ENCODE measurements at regions not wholly inside any gene's neighbourhood (a gene's known extent, or its start where the extent isn't known, plus 50 kb on each side); places are given as distances from the start of the nearest gene placed in this dataset.

DNA sequence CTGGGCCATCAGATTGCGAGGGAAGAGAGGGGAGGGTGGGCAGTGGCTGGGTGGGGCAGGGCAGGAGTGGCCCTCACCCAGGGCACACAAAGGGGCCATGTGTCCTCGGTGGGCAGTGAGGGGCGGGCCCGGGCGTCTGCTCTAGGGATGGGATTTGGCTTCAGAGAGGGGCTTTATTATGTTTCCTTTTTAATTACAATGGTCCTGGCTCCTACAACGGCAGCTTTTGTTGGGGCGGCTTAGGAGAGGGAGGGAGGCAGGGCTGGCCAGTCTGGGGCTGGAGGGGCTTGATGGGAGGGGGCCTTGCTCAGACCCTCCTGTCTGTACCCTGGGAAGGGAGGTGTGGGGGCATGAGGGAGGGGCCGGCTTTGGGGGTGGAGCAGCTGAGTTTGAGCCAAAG lies 102.8 kb upstream of the WNT4 start:
- no peak for DNase-seq (ENCODE audit: low spot score)

DNA sequence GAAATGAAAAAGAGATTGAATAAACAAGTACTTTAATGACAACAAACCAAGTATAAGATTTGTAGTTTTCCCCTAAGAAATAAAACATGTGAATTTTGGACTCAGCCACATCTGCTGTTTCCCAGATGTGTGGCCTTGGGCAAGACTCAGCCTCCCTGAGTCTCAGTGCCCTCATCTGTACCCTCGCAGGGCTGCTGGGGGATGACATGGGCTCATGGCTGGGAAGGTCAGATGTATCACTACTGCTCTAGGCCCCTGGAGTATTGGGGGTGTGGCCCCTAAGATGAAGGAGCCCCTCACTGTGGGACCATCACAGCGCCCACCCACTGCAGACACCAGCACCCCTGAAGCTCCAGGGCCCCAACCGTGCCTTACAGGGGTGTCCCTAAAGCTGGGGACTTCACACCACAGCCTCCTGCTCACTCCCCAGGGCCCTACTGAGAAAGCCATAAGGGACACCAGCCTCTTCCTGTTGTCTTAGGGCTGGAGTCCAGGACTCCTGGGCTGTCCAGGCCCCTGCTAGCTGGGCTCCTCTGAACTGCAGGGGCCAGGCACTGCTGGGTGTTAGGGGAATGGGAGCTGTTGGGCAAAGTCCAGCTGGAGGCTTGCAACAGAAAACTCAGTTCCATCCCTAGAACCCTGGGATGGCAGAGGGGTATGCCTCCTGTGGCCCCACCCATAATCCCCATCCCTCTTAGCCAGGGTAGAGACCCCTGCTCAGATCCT lies 104.0 kb upstream of the WNT4 start:
- no peak for DNase-seq (ENCODE audit: low spot score)

DNA sequence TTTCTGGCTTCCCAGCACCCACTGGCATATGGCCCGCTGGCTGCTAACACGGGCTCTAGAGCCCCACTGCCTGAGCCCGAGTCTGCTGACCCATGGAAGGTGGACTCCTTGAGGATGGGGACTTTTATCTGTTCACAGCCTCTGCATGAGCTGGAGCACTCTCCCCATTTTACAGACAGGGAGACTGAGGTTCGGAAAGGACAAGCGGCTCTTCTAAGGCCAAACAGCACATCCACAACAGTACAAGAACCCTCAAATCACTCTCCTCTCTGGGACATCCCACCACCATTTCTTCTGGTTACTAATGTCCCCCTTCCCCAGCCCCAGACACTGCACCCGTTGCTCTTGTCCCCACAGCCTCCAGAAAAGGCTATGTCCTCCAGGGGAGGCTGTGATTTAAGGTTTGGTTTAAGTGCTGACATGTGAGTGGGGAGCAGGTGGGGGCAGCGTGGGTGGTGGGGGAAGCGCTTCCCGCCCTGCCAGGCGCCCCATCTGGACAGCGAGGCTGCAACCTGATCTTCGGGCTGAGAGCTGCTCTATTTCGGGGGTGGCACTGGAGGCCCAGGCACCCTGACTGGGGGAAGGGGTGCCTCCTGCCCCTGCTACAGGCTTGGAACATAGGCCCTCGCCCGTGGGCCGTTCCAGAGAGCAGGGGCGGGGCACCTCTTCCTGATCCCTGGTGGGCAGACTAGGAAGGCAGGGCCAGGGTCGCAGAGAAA lies 104.8 kb upstream of the WNT4 start:
- no peak for DNase-seq (ENCODE audit: low spot score)

DNA sequence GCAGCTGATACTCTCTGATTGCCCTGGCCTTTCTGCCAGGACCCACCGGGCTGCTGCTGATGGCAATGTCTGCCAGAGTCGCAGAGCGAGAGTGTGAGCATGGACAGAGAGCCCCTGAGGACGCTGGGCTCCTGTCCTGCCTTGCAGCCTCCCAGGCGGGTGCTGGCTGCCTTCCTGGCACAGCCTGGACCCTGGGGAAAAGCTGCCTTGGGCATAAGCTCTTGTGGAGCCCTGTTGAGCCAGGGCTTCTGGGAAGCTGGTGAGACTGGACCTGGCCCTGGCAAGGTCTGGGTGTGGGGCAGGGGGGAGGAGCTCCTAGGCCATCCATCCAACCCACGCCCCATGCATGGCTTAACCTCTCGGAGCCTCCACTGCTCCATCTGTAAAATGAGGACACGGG lies 105.8 kb upstream of the WNT4 start:
- no peak for DNase-seq (ENCODE audit: low spot score)

DNA sequence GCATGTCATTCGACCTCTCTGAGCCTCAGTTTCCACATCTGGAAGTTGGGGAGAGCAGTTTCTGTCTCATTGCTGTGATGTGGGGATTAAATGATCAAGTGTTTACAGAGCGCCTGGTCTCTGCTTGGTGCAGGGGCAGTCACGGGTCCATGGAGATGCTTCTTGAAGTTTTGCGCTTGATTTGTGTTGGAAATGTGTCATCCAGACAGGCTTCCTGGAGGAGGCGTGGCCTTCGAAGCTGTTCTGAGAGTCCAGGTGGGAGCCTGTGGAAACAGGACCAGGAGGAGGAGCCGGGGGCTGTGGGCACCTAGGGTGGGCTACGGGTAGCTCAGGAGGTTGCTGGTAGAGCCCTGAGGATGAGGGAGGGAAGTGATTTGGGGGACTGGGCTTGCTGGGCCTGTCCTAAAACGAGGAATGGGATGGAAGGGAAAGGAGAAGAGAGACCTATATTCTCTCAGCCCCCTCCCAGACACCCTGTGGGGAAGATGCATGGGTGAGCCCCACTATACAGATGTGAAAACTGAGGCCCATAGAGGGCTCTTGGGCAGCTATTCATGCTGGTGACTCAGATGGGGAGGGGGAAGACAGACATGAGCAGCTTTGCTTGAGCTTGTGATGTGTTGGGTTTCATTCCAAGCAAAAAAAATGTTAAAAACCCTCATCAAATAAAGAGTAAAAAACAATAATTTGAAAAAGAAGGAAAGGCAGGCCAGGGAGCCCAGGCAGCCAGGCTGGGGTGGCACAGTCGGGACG lies 107.2 kb upstream of the WNT4 start:
- no peak for DNase-seq (ENCODE audit: low spot score)

DNA sequence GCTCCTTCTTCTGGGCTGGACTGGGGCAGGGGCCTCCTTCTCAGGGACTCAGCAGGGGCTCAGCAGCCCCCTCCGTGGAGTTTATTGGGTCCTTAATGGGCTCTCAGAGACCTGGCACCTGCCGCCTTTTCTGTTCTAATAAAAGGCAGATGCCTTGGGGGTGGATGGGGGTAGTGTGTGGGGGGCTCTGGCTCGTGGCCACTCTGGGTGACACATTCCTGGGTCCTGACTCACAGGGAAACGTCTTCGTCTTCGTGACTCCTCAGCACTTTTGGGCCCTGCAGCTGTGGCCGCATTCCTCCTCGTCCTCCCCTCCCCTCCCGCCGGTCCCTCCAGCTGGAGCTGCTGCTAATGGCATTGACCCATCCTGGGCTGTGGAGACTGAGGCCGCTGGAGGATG lies 107.8 kb upstream of the WNT4 start:
- DNase-seq (ENCODE audit: low spot score): no peak

DNA sequence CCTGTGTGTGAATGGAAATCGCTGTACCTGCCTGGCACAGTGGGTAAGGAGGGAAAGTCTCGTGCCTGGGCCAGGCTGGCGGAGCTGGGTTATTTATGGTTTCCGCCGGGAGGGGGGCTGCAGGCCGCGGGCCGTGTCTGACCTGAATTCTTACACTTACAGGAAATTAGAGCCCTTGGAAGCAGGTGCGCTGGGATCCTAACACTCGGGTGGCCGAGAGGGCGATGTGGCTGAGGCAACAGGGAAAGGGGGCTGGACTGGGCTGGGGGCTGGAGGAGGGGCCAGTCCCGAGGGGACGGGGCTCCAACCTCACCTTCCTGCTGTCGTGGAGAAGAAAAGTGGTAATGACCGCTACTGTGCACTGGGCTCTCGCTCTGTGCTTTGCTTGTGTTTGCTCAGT lies 109.4 kb upstream of the WNT4 start:
- DNase-seq (ENCODE audit: low spot score): no peak

DNA sequence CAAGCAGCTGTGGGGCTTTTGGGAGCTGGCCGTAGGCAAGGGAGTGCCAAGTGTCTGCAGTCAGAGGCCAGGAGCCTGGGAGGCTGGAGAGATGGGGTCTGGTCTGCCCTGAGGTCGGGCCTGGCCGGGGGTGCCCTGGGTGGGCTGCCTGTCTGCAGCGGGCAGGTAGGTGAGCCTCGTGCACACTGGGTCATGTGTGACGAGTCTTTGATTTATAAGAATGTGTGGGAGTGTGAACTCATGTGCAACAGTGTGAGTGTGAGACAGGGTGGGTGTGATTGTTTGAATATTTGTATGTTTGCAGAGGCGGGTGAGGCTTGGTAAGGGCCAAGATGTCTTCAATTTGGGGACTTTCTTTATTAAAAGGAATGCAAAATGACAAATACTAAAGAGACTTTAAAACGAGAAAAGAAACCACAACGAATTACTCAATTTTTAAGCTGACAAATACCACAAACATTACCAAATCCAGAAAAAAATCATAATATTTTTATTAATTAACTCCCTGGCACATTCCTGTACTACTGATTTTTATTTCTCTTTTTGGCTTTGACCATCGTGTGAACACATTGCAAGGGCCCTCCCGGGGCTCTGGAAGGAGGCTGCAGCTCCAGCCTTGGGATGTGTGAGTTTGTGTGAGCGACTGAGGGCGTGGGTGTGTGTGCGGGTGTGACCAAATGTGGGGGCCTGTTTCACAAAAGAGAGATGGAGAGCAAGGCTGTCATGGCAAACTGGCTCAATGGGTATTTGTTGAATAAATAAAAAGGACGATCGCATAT lies 110.3 kb upstream of the WNT4 start:
- no peak for DNase-seq (ENCODE audit: low spot score)

DNA sequence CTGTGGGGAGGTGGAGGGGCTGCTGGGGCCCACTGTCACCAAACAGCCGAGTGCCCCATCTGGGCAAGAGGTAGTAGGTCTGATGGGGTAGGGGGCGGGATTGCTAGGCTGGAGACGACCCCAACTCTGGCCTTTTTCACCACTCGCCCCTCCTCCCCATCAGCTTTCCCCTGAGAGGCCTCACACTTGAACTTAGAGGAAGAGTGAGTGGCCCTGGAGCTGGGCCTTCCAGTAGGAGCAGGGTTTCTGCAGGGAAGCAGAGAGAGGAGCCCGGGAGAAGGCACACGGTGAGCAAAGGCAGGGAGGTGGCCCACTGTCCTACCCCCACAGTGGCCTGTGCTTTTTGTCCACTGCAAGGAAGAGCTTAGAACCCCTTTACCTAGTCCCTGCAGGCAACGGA lies 111.9 kb upstream of the WNT4 start:
- no peak for DNase-seq (ENCODE audit: low spot score)

DNA sequence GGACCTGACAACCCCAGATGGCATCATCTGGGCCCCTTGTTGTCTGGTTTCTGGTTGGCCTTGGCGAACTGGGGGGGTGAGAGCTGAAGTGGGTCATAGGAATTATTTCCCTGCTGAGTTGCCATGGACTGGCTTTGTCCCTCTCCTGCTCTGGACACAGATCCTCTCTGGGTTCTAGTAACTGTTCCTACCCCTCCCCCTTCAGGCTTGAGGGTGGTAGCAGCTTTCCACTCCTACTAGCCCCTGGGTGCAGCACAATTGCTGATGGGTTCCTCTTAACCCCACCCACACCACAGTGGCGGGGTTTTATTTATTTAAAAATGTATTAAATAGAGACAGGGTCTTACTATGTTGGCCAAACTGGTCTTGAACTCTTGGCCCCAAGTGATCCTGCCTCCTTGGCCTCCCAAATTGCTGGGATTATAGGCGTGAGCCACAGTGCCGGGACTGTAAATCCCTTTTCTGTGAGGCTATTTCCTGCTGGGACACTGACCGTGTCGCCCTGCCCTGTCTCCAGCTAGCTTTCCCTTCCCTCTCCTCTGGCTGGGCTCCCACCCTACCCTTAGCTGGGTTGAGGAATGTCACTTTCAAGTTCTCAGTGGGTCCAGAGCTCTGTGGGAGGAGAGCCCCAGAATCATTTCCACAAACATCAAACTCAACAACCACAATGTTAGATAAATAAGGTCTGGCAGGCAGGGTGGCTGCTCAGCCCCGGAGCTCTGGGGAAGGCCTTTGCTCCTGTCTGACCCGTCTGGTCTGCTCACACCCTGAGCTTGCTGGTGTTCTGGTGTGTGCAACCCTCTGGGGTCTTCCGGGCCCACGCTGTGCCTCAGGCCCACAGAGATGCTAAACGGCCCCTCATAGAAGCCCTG lies 112.7 kb upstream of the WNT4 start:
- no peak for DNase-seq (ENCODE audit: low spot score)

DNA sequence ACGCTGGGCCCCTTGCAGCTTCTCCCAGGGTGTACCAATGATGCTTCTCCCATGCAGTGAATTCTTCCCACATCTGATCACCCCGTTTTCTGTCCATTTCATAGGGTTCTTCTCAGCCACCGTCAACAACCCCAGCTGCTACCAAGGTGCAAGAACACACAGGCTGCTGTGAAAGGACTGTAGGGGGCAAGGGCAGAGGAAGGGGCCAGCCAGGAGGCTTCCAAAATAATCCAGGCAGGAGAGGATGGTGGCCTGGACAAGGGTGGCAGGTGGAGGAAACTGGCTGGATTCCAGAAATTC lies 113.3 kb upstream of the WNT4 start:
- DNase-seq (ENCODE audit: low spot score): no peak

DNA sequence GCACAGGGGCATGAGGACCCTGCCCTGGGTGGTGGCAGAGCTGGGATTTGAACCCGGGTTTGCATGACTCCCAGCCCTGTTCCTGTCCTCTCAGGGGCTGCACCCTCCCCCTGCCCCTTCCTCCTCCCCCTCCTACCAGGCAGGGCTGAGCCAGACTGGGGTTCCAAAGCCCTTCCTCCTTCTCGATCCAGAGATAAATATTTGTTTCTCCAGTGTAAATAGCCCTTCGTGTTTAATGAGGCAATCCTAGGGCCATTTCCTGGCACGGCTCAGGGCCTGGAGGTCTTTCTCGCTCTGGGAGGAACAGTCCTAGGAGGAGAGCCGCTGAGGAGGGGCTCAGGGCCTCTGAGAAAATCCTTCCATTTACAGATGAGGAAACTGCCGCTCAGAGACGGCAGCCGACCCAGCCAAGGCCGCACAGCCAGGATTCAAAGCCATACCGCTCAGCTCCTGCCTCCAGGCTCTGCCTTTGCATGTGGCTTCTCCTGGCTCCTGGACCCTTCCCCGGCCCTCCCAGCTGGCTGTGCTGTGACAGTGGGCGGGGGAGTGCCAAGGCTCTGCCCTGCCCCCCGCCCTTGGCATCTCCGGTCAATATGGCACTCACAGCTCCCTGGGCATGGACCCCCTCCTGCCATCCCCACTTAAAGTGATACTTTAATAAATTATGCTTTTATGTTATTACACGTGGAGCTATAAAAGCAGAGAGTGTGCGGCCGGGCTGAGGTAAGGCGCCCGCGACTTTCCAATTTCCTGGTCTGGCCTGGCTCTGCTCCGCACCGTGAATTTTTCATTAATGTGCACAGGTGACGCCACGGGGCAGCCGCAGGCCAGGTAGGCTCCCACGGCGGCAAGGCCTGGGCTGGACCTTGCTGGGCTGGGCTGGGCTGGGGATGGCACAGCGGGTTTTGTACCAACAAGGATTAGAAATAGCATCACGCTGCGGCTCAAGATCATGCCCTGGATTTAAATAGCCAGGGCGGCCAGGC lies 114.7 kb upstream of the WNT4 start:
- DNase-seq (ENCODE audit: low spot score): no peak

DNA sequence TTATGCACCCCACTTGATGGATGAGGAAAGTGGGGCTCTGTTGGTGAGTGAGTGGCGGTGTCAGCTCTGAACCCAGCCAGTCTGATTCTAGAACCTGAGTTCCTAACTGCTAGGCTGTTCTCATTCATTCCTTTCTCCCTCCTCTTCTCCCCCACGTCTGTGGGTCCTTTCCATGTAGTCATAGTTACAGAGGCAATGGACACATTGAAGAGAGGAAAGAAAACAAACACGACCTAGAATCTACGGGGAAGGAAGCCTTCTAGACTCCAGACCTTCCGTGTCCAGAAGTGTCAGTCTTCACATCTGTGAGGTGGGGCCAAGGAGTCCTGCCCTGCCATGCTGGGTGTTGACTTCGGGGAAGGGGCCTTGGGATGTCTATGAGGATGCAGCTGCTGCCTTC lies 115.8 kb upstream of the WNT4 start:
- no peak for DNase-seq (ENCODE audit: low spot score)

DNA sequence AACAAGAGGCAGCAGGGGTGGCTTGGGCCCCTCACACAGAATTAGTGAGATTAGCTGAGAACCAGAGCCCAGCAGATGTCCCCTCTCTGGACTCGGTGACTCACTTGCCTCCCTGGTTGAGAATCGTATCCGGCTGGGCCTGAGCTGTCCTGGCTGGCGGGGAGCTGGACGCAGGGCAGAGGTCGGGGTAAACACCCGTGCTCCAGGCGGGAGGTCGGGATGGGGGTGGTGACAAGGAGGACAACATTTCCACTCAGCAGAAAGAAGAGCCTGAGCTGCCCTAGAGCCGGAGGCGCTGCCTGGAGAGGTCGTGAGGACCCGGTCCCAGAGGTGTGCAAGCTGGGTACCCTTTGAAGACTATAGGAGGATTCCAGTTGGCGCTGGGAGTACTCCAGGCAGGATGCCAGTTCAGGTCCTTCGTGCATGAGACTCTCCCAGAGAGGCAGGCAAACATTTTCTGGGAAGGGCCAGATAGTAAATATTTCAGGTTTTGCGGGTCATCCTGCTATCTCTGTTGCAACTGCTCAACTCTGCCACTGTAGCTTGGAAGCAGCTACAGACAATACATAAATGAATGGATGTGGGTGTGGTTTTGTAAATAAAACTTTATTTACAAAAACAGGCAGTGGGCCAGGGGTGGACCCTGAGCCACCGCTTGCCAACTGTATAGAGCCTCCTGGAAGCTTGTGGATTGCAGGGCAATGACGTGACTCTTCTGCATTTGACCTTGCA lies 116.8 kb upstream of the WNT4 start:
- DNase-seq (ENCODE audit: low spot score): no peak

DNA sequence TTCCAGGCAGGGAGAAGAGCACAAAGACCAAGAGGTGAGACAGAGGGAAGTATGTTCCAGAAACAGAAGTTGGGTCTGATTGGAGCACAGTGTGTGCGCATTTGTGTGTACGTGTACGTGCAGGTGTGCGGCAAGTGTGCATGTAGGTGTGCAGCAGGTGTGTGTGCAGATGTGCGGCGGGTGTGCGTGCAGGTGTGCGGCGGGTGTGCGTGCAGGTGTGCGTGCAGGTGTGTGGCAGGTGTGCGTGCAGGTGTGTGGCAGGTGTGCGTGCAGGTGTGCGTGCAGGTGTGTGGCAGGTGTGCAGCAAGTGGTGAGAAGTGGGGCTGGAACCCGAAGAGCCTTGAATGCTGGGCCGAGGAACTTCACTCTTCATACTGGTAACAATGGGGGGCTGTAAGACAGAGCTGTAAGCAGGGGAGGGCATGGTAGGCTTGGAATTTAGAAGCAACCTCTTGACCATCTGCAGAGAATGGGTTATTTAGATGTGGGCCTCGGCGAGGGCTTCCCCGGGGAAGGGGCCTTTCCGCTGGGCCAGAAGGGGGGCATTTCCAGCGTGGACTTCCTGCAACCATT lies 118.0 kb upstream of the WNT4 start:
- no peak for DNase-seq (ENCODE audit: low spot score)

DNA sequence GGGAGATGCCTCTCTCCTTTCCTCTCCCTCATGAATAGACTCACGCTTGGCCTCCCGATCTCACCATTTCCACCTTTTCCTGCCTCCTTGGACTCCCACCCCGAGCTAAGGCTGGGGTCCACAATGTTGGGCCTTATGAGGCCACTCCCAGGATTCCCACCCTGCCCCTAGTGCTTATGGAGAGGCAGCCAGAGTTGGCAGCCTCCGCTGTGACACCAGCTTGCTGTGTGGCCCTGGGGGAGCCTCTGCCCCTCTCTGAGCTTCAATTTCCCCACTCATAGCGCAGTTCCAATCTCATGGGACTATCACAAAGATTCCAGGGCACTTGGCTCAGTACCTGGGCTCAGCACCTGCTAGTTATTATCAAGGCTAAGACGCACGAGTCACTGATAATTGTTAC lies 118.7 kb upstream of the WNT4 start:
- no peak for DNase-seq (ENCODE audit: low spot score)

DNA sequence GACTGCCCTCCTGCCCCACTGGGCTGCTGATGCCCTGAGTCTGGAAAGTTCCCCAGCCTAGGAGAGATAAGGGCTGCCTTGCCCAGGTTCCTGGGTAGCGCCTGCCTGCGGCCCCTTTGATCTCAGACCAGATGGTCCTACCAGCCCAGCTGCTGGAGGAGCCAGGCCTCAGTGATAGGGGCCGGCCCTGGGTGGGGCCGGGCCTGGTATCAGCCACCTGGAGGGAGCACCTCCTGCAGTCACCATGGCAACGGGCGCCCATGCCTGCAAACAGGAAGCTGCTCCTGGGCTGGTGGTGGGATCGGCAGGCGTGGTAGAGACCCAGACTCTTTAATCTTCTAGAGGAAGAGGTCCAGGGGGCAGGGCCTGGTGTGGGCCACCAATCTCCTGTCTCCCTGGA lies 119.7 kb upstream of the WNT4 start:
- no peak for DNase-seq (ENCODE audit: low spot score)

DNA sequence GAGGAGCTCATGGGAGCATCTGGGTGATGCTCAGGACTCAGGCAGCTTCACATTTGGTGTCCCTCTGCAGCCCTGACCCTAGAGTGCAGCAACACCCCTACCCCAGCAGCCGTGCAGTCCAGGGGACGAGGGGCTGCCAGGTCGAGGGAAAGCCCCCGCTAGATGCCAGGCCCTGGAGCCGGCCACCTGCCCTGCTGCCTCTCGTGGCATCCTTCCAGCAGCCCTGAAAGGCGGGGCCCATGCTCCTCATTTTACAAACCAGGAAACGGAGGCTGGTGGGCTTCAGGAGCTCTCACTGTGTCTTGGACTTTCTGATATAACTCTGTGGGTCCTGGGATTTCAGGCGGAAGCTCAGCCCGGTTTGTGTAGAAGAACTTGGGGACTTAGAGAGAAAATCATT lies 120.5 kb upstream of the WNT4 start:
- no peak for DNase-seq (ENCODE audit: low spot score)
